ENCODE measurements at regions not wholly inside any gene's neighbourhood (a gene's known extent, or its start where the extent isn't known, plus 50 kb on each side); places are given as distances from the start of the nearest gene placed in this dataset.

DNA sequence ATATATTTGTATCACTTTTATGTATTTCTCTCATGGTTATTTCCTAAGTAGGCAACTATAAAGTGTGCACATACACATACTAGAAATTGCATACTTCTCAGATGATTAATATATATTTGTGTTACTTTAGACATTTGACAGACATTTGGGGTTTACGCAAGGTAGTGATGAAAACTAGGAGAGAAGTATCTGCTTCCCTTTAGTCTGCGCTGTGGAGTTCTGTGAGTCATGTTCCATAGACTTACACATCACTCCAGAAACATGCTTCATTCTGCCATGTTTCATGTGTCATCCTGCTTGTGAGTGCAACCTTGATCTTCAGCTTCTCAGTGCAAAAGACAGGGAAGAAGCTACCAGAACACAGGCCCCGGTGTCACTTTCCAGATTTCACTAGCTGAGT is 200.7 kb upstream of the BMP2 start:
- 55 to 64% methylated on average over 3 of the region's 3 CpGs for WGBS, 2 donors
- intact Hi-C loops (cut with DNase I; ENCODE audit: low total_unique reads) = no loop called here
- DNase-seq (ENCODE audit: low spot score in 2 of 2) = no peak
- no peak overlapping the region for H3K4me3 ChIP-seq (ENCODE audit: low read depth, poor library complexity, severe bottlenecking)
- TF ChIP-seq POLR2A (IDR thresholded peaks at IDR 0.05) (no peak), CTCF (IDR thresholded peaks at IDR 0.05) (no peak)

- DNase-seq (ENCODE audit: low spot score in 2 of 2) = no peak
- intact Hi-C loops (cut with DNase I; ENCODE audit: low total_unique reads) = no loop called here
- TF ChIP-seq POLR2A (IDR thresholded peaks at IDR 0.05) (no peak), CTCF (IDR thresholded peaks at IDR 0.05) (no peak)
- 59 to 65% methylated on average over 3 of the region's 3 CpGs for WGBS, 2 donors
- no peak overlapping the region for H3K4me3 ChIP-seq (ENCODE audit: low read depth, poor library complexity, severe bottlenecking)
These were observed 205.4 kb upstream of the BMP2 start for GRCh38 chr20:6562111-6562510.

DNA sequence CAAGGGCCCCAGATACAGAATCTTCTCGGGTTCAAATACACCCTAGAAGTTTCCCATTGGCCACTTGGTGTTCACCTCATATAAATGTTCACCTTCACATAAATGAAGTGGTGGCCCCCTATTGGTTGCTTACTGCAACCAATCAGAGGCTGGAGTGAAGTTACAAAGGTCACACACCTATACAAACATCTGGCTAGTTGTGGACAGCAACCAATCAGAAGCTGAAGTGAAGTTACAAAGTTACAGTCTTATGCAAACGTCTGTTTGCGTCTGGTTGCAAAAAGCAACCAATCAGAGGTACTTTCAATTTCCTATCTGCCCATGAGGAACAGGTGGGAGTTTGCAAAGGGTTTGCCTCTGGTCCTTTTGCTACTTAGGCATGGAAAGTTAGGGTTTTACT is 206.5 kb upstream of the BMP2 start:
- 84 to 86% methylated on average over 3 of the region's 3 CpGs for WGBS, 2 donors
- TF ChIP-seq POLR2A (IDR thresholded peaks at IDR 0.05) (no peak), CTCF (IDR thresholded peaks at IDR 0.05) (no peak)
- no peak overlapping the region for H3K4me3 ChIP-seq (ENCODE audit: low read depth, poor library complexity, severe bottlenecking)
- DNase-seq (ENCODE audit: low spot score in 2 of 2) = no peak
- intact Hi-C loops (cut with DNase I; ENCODE audit: low total_unique reads) = no loop called here

- TF ChIP-seq POLR2A (IDR thresholded peaks at IDR 0.05) (no peak), CTCF (IDR thresholded peaks at IDR 0.05) (no peak)
- DNase-seq (ENCODE audit: low spot score in 2 of 2) = no peak
- WGBS, 2 donors = 75 to 81% methylated on average over 4 of the region's 4 CpGs
- intact Hi-C loops (cut with DNase I; ENCODE audit: low total_unique reads) = no loop called here
- H3K4me3 ChIP-seq (ENCODE audit: low read depth, poor library complexity, severe bottlenecking) = no peak overlapping the region
These were observed 207.7 kb upstream of the BMP2 start for GRCh38 chr20:6559791-6560190.

DNA sequence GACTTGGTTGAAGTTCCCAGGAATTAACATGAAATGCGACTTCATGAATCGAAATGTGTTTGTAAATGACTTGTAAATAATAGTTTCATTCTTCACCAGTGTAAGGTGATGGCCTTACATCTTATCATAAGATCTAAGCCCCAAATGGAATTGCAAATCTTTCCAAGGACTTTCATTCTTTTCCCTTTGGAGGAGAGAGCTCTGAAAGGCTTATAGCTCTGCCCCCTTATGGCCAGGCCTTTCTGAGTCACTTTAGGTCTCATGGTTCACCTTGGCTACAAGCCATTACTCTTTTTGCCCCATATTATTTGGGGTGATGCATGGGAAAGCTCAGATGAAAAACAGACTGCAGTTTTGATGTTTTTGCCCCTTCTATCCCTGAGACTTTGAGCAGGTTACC is 209.1 kb upstream of the BMP2 start:
- no peak for DNase-seq (ENCODE audit: low spot score in 2 of 2)

More for the DNA sequence above, 209.1 kb upstream of the BMP2 start:
- TF ChIP-seq POLR2A (IDR thresholded peaks at IDR 0.05) (no peak), CTCF (IDR thresholded peaks at IDR 0.05) (no peak)
- 90 to 93% methylated on average over 2 of the region's 2 CpGs for WGBS, 2 donors
- H3K4me3 ChIP-seq (ENCODE audit: low read depth, poor library complexity, severe bottlenecking) = no peak overlapping the region
- intact Hi-C loops (cut with DNase I; ENCODE audit: low total_unique reads) = no loop called here
